Psoas muscle (tissue), 7 donors: ENCODE measurements at regions not wholly inside any gene's neighbourhood (a gene's known extent, or its start where the extent isn't known, plus 50 kb on each side); places are given as distances from the start of the nearest gene placed in this dataset.

Experiments used
- ATAC-seq, 4 donors: fragments of 200-7000 bp; cut with Tn5 transposase; one replicate each; pipeline ENCODE4 v1.9.1; 2020; ENCODE audit warnings: moderate library complexity in 3 of 4, mild to moderate bottlenecking in 2 of 4
- DNase-seq, 2 donors: peaks; one replicate each; pipeline ENCODE4 v3.0.0-alpha.2; 2020
- H3K27ac ChIP-seq: fragments of 200-600 bp; one replicate; pipeline ENCODE4 v1.8.0; 2022
- H3K27me3 ChIP-seq, 3 donors: fragments of 200-600 bp in 1 of 3; one replicate each; pipeline versions ENCODE4 v1.6.1 to v1.8.0; 2013 to 2022; ENCODE audit warnings: low read length in 2 of 3, mild to moderate bottlenecking in 2 of 3, moderate library complexity in 1 of 3; ENCODE audit not compliant: insufficient read depth in 3 of 3
- H3K36me3 ChIP-seq, 2 donors: fragments of 200-600 bp in 1 of 2; one replicate each; pipeline versions ENCODE4 v1.6.1 to v1.8.0; 2013 to 2022; ENCODE audit warnings: low read depth in 1 of 2, mild to moderate bottlenecking in 1 of 2, moderate library complexity in 1 of 2; ENCODE audit not compliant: insufficient read depth in 1 of 2
- H3K4me1 ChIP-seq: fragments of 200-600 bp; one replicate; pipeline ENCODE4 v1.8.0; 2022
- H3K4me3 ChIP-seq: fragments of 200-600 bp; one replicate; pipeline ENCODE4 v1.8.0; 2022; ENCODE audit warnings: mild to moderate bottlenecking
- H3K9me3 ChIP-seq: fragments of 200-600 bp; one replicate; pipeline ENCODE4 v1.8.0; 2022
- WGBS, 3 donors: extraction: QIAGEN DNeasy Blood & Tissue Kit; methylation state at CpG; one replicate each; pipeline versions ENCODE4 v1.1.6 to v1.1.7; 2013; 5-methylcytosine and 5-hydroxymethylcytosine counted together
- intact Hi-C, 2 donors: fragments of 100-400 bp; cut with DNase I; formaldehyde crosslinking; loops; one replicate each; pipeline versions ENCODE4 v1.11.0 to v1.14.2; 2022
- TF ChIP-seq, protein P1 (sequence below): fragments of 200-600 bp; IDR thresholded peaks from one replicate; pipeline ENCODE4 v1.8.0; 2022; ENCODE audit warnings: antibody characterized with exemption
- donor health status: healthy with polysubstance abuse.
- donor health status: DM: no; HTN: no; CAD: no; lungs with moderate emphysema.
- donor health status: Bipolar disorder and iron deficiency.
- donor health status: healthy.
- donor health status: DM: yes; HTN: yes; CAD: no.
- donor health status: DM: no; HTN: no; CAD: no.
- donor health status: DM: yes; HTN: yes; CAD: no.

DNA sequence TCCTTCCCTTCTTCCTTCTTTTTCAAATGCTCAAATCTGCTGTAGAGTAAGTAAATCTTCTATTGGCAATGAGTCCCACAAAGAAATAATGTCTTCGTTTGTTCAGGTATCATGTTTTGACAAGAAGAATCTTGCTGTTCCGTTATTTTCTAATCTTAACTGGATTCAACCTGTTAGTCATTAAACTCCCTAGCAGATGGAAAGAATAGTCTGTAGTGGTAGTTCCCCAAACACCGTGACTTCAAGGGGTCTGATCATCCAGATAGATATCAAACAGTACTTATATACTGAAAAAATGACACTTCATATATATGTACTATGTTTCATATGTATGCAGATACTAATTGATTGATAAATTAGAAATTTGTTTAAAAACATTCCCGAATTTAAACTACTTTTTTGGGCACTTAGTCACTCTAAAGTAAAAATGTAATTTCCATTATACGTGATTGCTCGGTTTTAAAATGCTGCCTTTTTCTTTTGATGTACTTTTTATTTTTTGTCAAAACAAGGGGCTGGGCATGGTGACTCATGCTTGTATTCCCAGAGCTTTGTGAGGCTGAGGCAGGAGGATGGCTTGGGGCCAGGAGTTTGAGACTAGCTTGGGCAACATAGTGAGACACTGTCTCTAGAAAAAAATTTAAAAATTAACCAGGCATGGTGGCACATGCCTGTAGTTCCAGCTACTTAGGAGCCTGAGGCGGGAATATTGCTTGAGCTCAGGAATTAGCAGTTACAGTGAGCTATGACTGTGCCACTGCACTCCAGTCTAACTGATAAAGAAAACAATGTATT, 335.7 kb upstream of the SNX7 start:
- ATAC-seq = peak in 1 of 4 donors; percentile 28
- Histone ChIP-seq H3K4me3 (no peak overlapping the region), H3K36me3 (no peaks in the 10 kb centered on the region), H3K4me1 (no peaks in the 10 kb centered on the region), H3K9me3 (no peaks in the 10 kb centered on the region), H3K27me3 (no peaks in the 10 kb centered on the region), H3K27ac (no peak overlapping the region)
- peak; percentile 62 to 71 for DNase-seq
- TF ChIP-seq, protein P1, sequence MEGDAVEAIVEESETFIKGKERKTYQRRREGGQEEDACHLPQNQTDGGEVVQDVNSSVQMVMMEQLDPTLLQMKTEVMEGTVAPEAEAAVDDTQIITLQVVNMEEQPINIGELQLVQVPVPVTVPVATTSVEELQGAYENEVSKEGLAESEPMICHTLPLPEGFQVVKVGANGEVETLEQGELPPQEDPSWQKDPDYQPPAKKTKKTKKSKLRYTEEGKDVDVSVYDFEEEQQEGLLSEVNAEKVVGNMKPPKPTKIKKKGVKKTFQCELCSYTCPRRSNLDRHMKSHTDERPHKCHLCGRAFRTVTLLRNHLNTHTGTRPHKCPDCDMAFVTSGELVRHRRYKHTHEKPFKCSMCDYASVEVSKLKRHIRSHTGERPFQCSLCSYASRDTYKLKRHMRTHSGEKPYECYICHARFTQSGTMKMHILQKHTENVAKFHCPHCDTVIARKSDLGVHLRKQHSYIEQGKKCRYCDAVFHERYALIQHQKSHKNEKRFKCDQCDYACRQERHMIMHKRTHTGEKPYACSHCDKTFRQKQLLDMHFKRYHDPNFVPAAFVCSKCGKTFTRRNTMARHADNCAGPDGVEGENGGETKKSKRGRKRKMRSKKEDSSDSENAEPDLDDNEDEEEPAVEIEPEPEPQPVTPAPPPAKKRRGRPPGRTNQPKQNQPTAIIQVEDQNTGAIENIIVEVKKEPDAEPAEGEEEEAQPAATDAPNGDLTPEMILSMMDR = no peak
- WGBS, 3 donors = 62 to 64% (median 63%) methylated on average over 7 of the region's 7 CpGs
- intact Hi-C loops = no loop called here

DNA sequence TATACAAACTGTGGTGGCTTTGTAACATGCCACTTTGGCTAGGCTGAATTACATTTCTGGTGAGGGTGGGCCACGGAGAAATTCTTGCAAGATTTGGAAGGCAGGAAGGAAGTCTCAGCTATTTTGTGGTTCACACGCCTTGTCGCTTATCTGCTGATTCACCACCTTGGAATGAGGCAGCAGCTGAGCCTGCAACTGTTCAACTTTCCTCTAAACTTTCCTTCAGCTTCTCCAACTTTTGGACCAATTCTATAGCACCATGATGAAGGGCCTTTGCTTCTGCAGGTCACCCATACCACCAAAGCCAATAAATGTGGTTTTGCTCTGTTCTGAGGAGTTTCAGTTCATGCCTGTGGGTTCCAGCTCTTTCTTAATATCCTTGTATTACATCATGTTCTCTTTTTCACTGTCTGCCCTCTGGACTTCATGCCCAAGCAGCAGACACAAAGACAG, 337.6 kb upstream of the SNX7 start:
- no peaks in the 10 kb centered on the region for H3K4me1 ChIP-seq
- H3K27me3 ChIP-seq = no peaks in the 10 kb centered on the region
- no peaks in the 10 kb centered on the region for H3K36me3 ChIP-seq
- TF ChIP-seq, protein P1 = no peak
- no peak for DNase-seq
- WGBS, 3 donors = 22 to 36% (median 29%) methylated on average over 3 of the region's 3 CpGs
- no peak overlapping the region for H3K4me3 ChIP-seq
- H3K9me3 ChIP-seq = no peaks in the 10 kb centered on the region
- peak overlapping the region; percentile 31 for H3K27ac ChIP-seq
- intact Hi-C loops = no loop called here
- ATAC-seq = peak in 2 of 4 donors; percentile 25 to 53

DNA sequence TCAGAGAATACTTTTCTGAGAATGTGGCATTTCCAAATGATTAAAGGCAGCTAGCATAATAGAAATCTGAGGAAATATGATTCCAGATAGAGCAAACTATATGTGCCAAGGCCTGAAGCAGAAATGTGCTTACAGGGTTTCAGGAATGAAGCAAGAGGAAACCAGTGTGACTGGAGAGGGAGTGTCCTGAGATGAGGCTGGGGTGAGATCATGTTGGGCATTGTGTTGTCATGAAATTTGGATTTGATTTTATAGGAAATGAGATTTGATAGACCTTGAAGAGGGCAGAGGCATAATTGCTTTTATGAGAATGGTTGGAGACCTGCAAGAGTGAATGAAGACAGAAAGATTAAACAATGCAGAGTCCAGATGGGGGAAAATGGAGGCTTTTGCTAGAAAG, 338.1 kb upstream of the SNX7 start:
- peak overlapping the region; percentile 31 for H3K27ac ChIP-seq
- no peaks in the 10 kb centered on the region for H3K9me3 ChIP-seq
- DNase-seq (no peak), ATAC-seq (peak in 2 of 4 donors; percentile 48 to 76)
- no peaks in the 10 kb centered on the region for H3K4me1 ChIP-seq
- no peaks in the 10 kb centered on the region for H3K36me3 ChIP-seq
- TF ChIP-seq, protein P1 = no peak
- H3K27me3 ChIP-seq = no peaks in the 10 kb centered on the region
- H3K4me3 ChIP-seq = no peak overlapping the region
- intact Hi-C loops = no loop called here

DNA sequence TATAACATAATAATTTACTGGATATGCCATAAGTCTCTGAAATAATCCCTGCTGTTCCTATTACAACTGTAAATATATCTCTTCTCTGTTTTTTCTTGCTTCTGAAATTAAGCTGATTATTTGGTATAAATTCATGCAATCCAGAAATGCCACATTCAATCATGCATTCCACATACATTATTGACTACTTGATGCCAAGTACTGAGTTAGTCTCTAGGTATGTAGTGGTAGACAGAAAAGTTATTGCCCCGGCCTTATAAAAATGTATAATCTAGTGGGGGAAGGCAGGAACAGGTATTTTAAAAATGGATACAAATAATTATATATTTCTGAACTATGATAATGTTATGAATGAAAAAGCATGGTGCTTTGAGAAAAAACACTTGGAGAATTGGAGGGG, 338.6 kb upstream of the SNX7 start:
- ATAC-seq (no peak), DNase-seq (no peak)
- intact Hi-C loops = no loop called here
- no peak overlapping the region for H3K27ac ChIP-seq
- H3K4me1 ChIP-seq = no peaks in the 10 kb centered on the region
- H3K4me3 ChIP-seq = no peak overlapping the region
- WGBS, 3 donors = 44 to 55% (median 52%) methylated on average over 1 of the region's 1 CpG
- TF ChIP-seq, protein P1 = no peak
- no peaks in the 10 kb centered on the region for H3K36me3 ChIP-seq
- H3K9me3 ChIP-seq = no peaks in the 10 kb centered on the region
- no peaks in the 10 kb centered on the region for H3K27me3 ChIP-seq

DNA sequence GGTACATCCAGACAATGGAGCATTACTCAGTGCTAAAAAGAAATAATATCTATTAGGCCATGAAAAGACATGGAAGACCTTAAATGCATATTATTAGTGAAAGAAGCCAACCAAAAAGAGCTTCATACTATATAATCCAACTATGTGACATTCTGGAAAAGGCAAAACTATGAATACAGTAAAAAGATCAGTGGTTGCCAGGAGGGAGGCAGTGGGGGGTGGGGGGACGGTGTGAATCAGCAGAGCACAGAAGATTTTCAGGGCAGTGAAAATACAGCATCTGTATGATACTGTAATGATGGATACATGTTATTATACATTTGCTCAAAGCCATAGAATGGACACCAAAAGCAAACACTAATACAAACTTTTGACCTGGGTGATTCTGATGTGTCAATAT, 339.4 kb upstream of the SNX7 start:
- Histone ChIP-seq H3K4me3 (no peak overlapping the region), H3K9me3 (no peaks in the 10 kb centered on the region), H3K27me3 (no peaks in the 10 kb centered on the region), H3K4me1 (no peaks in the 10 kb centered on the region), H3K27ac (no peak overlapping the region), H3K36me3 (no peaks in the 10 kb centered on the region)
- 52 to 77% (median 77%) methylated on average over 1 of the region's 1 CpG for WGBS, 3 donors
- TF ChIP-seq, protein P1 = no peak
- ATAC-seq (no peak), DNase-seq (no peak)
- intact Hi-C loops = no loop called here
